ENCODE measurements at regions not wholly inside any gene's neighbourhood (a gene's known extent, or its start where the extent isn't known, plus 50 kb on each side); places are given as distances from the start of the nearest gene placed in this dataset.

DNA sequence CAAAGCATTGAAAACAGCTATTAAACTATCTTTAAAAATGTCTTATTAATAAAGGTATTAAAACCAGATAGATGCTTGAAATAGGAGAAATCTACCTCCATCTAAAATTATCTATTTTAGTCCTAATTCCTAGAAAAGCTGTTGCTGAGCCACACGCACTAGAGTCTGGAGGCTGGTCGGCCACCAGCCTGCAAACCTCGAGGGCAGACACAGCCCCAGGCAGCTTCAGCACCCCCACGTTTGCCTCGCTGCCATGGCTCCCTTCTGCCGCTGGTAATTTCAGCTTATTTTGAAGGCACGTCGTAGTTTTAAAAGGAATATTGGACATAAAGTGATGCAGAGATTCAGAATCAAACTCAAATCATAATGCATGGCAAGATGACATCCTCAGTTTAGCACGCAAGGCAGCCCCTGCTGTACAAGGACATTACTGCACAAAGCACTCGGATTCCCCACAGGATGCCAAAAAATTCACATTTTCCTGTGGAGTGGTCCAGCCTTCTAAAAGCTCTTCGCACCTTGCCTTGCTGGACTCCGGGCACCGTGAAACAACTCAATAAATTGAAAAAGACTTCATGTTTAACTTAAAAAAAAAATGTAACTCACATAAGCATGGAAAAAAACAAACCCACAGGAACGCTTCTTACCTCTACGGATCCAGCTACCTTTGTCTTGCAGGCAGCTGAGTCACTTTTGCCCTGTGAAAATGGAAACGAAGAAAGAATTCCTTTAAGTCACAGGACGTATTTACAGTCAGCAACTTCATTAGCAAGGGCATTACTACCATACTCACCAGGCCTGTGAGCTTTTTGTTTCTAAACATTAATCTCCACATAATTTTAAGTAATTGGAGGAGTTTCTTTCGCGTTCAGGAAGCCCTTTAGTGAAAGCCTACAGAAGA lies 143.4 kb upstream of the RPS6KA2 start:
- DNase-seq, result no peak

DNA sequence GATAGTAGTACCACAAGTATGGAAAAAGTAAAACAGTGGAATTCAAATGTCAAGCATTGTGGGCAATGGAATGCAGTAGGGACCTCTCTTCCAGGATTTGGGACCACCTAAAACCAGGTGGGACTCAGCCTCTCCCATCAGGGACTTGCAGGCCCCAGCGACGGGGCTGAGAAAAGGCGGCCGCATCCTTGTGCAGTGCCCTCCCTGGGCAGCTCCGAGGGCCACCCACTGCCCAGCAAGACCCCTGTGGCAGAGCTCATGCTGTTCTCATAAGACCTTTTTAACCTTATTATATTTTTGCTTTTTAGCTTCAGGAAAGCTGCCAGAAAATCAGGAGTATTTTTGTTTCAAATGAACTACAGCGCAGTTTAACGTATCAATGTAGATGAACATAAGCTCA lies 142.6 kb upstream of the RPS6KA2 start:
- DNase-seq, result no peak

DNA sequence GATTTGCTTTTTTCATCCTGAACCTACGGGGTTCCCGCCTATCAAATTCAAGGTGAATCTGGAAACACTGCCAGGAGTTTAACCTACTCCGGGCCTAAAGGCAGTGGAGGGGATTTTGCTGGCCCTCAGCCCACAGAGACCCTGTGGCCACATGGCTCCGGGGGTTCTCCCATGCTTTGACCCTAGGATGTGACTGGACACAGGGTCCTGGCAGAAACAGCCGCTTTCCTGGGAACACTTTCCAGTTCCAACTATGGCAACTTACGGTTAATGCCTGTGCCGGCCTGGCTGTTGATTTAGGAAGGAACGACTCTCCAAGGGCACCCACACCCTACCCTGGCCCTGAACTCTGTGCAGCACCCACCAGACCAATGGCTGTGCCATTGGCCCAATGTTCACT lies 141.7 kb upstream of the RPS6KA2 start:
- DNase-seq, result no peak

DNA sequence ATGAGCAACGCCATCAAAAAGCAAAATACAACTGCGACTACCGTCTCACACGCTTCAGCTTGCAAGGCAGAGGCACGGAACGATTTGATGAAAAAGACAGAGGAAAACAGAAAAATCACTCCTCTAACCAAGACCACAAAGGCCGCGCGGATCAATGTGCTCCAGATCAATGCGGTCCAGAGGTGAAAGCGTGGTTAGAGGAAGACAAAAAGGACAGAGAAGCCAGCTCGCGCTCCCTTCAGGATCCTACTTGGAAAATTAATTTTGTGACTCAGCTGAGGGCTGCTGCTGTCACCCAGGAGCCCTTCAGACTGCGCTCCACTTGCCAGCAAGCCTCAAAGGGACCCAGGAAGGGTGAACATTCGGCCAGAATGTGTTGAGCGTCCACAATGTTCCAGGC lies 140.2 kb upstream of the RPS6KA2 start:
- no peak for DNase-seq

DNA sequence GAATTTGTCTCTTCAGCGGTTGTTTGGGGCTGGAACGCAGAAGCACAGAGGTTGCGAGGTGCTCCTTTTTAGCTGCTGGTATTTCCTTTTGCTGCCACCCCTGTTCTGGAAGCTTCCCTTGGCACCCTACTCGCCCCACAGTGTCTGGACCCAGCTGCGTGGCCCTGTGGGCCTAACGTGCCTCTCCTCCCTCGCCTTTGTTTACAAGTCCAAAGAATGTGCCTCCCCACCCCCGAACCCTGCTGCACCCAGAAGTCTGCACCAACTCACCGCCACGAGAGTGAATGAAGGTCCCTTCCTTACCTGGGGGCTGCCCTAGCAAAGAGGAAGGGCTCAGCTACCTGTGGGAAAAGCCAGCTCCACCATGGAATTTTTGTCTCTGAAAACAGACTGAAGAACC lies 139.7 kb upstream of the RPS6KA2 start:
- DNase-seq, result no peak

DNA sequence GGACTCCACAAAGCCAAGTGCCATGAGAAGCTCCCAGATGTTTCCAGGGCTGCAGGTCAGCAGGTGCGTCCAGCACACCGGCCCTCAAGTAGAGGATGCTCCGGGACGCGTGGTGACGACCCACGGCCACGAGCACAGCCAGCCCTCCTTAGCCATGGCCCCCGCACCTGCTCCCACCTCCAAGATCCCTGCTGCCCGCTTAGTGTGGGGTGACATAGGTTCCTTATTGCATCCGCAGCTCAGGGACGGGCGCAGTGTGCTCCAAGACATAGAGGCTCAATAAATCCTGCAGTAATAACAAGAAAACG lies 138.1 kb upstream of the RPS6KA2 start:
- DNase-seq, result no peak

DNA sequence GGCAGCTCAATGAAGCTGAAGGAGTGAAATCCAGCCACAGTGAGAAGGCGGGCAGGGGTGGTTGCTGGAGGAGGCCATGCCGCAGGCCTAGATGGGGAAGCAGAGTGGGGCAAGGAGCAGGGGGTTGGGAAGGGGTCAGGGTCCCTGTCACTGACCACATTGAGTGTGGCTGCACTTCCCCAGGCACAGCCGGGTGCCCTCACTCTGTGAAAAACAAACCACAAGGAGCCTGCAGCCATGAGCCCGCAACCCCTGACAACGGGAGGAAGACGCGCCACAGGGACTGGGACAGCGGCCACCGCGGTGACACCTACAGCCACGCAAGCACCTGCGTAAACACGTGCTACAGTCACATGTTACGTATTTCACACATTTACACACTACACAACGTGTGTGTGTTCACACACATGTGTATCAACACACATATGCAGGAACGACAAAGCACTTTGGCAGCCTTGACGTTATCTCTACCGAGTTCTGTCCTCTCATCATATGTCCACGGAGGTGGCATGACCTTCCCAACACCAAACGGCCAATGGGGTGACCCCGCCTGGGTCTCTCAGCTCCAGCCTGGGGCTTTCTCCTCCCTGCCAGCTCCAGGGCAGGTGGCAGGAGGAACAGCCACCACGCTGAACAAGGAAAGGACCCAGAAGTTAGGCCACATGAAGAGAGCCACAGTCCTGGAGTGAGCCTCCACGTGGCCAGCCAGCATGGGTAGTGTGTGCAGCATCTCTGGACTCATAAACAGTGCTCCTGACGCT lies 137.6 kb upstream of the RPS6KA2 start:
- DNase-seq, result no peak

DNA sequence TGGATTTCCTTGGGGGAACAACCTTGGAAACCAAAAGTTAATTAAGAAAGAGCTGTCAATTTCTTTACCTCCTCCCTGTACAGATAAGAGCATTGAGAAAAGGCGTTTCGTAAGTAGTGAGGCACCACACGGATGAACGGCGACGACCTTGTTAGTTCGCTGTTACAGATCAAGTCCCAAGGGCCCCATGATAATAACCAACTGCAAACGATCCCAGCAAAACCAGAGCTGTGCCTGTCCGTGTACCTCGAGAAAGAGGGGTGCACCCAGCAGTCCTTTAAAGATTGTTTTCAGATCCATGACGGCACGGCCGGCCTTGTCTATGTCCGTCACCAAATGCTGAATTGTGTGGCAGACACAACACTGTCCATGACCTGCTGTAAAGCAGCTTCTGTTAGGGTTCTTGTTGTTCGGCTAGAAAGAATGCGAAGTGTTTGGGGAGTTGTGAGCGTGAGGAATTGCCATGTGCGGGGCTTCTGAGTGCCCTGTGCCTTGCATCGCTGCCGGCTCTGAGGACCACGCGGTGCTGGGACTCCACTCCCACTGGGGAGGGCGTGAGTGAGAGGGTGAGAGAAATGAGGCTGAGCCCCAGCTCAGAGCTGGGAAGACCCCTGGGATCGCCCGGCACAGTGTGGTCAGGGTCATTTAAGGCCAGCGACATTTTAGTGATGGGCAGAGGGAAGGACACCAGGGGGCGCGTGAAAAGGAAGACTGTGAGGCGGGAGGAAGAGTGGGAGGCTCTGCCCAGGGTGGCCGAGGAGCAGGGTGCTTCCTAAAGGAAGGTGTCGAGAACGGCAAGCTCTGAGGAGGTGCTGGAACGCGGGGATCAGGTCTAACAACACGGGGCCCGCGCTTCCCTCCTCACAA lies 136.8 kb upstream of the RPS6KA2 start:
- DNase-seq, result no peak

DNA sequence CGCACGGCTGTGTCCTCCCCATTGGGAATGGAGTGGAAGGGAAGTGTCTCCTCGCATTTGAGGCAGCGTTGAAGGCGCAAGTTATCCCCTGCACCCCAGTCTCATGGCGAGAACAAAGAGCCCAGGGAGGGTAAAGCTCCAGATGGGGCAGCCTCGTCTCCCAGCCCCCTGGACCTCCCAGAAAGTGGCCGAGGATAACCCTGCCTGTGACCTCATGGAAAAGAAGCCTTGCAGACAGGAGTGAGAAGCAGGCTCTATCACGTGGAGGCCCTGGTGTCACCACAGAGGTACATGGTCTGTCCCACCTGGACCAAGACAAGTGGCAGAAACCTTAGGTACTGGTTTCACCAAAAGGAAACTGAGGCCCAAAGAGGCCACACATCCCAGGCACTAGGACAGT lies 134.8 kb upstream of the RPS6KA2 start:
- no peak for DNase-seq

DNA sequence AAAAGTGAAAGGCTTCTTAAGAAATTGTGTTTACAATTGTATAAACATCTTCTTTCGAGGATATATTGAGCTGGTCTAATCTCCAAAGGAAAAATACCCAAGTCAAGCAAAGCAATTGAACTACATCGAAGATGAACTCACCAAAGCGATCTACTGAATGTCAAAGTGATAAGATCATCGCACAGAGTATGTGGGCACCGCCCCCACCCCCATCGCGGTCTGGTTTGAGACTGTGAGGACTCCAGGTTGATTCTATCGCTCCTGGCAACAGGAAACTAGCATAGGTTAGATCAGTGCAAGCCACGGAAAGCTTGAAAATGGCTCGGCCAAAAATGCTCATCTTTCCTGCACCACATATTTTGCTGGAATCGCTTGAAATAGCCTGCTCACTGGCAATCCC lies 133.2 kb upstream of the RPS6KA2 start:
- no peak for DNase-seq

DNA sequence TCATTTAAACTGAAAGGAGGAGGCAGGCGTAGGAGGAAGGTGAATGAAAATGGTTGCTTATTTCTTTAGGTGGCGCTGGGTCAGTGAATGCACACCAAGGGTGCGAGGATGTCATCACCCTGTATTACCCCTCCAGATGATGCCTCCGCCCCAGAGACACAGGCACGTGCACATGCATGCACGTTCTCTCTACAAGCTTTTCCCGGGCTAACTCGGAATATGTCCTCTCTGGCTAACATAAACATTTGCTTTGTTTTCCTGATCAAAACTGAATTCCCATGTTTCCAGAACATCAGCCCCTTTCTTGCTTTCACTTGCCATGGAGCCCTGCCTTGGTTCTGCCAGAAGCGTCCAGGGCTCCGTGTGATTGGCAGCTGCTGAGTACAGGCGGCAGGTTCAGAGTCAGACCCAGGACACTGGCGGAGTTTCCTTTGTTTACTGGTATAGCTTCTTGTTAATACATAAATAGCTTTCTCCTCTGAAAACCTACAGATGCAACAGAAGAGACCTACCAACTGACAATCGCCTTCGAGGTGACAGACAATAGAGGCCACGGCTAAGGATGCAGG lies 131.2 kb upstream of the RPS6KA2 start:
- no peak for DNase-seq

DNA sequence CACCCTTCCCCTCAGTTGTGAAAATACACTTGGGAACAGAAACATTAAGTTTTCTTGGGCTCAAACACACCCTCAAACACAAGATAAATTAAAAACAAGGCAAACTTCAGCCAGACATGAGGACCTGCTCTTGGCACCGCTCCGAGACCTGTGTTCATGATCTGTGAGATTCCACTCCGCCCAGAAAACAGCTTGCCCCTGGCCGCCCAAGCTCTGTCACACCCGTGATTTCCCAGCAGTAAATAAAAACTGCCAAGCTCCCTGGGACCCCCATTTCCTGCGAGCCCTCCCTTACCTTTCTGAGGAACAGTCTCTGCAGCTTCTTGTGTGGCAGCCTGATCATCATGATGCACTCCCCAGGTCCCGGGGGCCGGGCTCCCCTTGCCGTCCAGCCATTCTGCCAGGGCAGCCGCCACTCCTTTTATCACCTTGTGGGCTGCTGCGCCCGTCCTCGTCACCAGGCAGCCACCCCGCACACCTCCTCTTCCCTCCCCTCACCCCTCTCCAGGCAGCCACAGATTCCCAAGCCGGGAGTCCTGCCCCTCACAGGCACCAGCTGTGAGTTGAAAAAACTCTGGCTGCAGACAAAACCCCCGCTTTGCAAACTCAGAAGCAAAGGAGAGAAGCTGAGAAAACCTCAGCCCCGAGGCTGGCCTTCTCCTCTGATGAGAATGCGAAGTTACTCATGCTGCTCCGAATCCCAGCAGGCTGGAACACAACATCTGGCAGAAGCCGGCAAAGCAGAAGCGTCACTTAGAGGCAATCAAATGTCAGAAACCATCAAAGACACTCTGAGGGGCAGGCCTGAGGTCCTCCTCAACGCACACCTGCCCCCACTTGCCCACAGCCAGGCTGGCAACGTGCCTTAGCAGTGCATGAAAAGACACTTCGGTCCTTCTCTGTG lies 130.4 kb upstream of the RPS6KA2 start:
- DNase-seq, result no peak

DNA sequence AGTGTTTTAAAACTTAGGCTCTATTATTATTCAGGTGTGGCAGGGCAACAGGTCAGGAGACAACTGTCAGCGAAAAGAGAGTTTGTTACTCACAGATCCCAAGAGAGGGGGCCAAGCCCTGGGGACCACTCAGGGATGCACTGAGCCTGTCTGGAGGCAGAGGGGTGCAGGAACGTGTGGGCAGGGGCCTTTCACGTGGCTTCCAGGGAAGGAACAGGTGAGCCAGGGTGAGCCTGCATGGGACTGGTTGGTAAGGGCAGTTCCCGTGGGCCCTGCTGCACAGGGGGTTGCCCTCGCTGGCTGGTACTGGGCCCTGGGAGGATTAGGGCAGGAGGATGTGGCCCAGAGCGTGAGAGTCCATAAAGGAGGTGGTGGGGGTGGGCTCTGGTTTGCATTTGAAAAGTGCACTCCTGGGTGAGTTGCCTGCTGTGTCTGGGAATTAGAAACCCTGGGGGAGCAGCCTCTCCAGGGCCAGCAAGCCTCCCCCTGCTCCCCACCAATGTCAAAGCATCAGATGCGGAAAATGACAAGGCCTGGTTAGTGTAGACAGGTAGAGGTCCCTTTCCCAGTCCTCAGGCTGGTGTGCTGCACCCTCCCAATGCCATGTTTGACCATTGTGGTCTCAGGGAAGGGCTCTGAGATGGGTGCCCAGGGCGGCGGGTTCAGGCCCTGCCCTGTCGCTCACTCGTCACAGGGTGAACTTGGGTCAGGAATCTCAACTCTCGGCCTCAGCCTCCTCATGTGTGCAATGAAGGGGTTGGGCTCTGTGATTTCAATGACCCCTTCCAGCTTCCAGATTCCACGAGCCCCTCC lies 127.4 kb upstream of the RPS6KA2 start:
- no peak for DNase-seq

DNA sequence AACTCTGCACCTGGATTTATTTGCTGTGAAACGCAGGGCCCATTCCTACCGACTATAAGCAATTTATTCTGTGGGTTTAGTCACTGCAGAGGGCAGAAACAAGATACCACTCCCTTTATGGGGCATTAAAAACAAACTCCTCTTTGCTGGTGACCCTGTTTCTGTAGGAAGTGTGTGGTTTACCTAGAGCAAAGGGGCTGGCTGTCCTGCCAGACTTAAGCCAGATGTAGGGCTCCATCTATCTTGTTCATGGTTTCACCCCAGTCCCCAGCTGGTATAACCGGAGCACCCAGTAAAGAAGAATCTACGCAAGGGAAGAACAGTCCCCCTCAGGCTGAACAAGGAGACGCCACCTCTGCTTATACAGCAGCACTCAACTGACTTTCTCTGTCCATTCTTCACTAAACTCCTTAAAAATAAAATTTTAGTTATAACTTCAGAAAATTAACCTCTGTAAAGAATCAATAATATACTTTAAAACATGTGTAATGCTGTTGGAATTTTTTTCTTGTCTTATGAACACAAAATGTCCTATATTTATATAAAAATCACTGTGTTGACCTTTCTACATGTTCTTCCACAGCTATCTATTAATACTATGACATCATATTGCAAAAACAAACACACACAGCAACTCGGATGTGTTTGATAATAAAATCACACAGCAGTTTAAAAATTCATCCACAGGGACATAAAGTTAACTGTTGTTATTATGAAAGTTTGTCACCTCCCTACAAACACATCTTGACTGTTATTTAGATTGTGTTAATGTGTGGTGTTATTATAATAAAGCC lies 126.1 kb upstream of the RPS6KA2 start:
- no peak for DNase-seq

DNA sequence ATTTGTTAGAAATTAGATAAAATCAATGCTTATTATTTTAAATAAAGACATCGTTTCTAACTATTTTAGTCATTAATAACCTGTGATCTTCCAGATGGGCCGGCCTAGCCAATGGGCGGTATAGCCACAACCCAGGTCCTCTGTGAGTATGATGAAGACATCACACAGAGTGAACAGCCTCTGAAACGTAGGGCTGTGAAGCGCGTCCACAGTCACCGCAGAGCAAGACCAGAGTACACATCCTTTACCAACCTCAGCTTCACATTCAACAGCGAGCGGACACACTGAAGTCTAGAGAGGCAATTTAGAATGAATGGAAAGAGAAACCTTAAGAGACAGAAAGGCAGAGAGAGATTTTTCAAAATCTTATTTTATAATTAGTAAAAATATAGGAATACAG lies 125.0 kb upstream of the RPS6KA2 start:
- DNase-seq, result no peak

DNA sequence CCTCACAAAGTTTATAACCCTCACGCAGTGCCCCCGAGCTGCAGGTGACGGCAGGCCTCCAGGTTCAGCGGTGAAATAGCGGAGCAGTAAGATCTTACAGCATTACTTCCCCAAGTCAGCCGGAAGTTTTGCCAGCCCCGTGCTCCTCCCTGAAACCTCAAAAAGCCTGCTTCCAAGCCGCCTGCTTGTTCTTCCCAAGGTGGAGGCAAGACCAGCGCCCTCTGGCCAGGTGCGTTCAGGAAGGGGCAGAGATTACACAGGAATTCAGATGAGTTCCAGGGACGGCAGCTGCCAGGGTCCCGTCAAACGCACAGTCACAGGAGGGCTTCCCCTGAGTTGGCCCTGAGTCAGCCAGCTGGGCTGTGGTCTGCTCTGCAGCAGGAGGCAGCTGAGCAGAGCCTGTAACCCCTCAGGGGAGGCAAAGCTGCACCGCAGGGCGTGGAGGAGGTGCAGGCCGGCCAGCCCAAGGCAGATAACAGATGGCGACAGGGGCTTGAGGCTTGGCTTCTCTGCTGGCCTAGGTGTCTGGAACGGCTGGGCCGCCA lies 124.1 kb upstream of the RPS6KA2 start:
- no peak for DNase-seq

DNA sequence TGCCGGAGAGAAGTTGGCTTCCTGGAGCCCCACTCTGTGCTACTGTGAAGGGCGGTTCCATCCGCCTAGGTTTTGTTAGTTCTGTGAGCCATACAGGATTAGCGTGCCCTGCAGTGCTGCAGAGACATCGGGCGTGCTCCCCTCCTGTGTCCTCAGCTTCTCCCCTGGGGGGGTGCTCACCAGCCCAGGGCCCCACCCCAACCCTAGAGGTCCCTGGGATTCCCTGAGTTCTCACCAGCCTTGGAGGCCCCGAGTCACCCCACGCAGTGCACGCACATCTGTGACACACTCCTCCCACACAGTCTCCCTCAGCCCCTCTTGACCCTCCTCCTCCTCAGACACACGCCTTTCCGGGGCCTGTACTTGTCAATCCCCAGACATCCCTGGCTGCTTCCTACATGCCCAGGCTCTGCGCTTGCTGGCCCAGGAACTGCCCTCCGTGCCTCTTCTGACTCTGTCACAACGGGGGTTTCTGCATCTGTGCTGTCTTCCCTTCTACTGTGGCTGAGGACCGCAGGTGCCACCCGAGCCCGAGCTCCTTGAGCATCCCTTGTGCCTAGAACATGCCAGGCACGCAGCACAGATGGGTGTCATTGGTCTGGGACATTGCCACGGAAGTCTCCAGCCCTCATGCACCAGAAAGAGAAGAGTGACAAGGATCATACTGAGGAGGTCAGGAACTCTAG lies 123.2 kb upstream of the RPS6KA2 start:
- no peak for DNase-seq

DNA sequence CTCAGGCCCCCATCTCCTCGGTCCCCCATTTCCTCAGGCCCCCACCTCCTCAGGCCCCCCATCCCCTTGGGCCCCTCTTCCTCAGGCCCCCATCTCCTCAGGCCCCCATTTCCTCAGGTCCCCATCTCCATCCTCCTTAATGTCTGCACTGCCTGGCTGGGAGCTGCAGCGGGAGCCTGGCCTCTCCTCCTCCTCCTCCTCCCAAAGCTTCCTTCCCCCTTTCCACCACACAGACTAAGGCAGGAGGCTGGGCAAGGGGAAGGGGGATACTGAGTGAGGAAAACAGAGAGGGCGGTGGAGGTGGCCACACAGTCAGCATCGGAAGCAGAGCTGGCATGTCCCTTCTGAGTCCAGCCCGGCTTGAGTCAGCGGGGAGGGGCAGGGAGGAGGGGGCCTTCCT lies 122.6 kb upstream of the RPS6KA2 start:
- no peak for DNase-seq

All from NK-92 treated with Interleukin-12 subunit alpha and Interleukin-12 subunit beta, amount 100 ng/mL, for 24 hours (cell line).